ENCODE measurements at regions not wholly inside any gene's neighbourhood (a gene's known extent, or its start where the extent isn't known, plus 50 kb on each side); places are given as distances from the start of the nearest gene placed in this dataset.

DNA sequence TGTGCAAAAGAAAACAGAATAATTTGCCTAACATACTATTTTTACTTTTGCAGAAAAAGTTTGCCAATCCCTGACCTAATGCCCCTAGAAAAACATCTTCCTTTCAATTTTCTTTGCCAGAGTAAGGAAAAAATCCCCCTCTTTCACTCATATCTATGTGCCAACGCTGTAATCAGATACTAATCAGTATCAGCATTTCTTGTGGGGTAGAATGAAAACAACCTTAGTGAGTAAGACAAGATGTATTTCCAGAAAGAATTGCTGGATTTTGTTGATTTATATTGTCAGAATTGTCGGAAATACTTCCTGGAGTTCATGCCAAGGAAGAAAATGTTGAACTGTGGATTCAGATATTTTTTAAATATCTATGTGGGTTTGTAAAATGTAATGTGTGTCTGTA is 1893.8 kb downstream of the NCAM2 start:
- TF ChIP-seq POLR2AphosphoS5 (IDR thresholded peaks at IDR 0.05; ENCODE audit: low read depth, low read length) (no peak), TCF7L2 (IDR thresholded peaks at IDR 0.05; ENCODE audit: low read depth, low read length) (no peak), SIN3A (IDR thresholded peaks at IDR 0.05; ENCODE audit: borderline replicate concordance, insufficient read depth, low read depth, low read length) (no peak)
- TF ChIP-seq, protein P1, sequence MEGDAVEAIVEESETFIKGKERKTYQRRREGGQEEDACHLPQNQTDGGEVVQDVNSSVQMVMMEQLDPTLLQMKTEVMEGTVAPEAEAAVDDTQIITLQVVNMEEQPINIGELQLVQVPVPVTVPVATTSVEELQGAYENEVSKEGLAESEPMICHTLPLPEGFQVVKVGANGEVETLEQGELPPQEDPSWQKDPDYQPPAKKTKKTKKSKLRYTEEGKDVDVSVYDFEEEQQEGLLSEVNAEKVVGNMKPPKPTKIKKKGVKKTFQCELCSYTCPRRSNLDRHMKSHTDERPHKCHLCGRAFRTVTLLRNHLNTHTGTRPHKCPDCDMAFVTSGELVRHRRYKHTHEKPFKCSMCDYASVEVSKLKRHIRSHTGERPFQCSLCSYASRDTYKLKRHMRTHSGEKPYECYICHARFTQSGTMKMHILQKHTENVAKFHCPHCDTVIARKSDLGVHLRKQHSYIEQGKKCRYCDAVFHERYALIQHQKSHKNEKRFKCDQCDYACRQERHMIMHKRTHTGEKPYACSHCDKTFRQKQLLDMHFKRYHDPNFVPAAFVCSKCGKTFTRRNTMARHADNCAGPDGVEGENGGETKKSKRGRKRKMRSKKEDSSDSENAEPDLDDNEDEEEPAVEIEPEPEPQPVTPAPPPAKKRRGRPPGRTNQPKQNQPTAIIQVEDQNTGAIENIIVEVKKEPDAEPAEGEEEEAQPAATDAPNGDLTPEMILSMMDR (IDR thresholded peaks at IDR 0.05): no peak
- TF ChIP-seq, protein P2, sequence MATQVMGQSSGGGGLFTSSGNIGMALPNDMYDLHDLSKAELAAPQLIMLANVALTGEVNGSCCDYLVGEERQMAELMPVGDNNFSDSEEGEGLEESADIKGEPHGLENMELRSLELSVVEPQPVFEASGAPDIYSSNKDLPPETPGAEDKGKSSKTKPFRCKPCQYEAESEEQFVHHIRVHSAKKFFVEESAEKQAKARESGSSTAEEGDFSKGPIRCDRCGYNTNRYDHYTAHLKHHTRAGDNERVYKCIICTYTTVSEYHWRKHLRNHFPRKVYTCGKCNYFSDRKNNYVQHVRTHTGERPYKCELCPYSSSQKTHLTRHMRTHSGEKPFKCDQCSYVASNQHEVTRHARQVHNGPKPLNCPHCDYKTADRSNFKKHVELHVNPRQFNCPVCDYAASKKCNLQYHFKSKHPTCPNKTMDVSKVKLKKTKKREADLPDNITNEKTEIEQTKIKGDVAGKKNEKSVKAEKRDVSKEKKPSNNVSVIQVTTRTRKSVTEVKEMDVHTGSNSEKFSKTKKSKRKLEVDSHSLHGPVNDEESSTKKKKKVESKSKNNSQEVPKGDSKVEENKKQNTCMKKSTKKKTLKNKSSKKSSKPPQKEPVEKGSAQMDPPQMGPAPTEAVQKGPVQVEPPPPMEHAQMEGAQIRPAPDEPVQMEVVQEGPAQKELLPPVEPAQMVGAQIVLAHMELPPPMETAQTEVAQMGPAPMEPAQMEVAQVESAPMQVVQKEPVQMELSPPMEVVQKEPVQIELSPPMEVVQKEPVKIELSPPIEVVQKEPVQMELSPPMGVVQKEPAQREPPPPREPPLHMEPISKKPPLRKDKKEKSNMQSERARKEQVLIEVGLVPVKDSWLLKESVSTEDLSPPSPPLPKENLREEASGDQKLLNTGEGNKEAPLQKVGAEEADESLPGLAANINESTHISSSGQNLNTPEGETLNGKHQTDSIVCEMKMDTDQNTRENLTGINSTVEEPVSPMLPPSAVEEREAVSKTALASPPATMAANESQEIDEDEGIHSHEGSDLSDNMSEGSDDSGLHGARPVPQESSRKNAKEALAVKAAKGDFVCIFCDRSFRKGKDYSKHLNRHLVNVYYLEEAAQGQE (IDR thresholded peaks at IDR 0.05; ENCODE audit: insufficient read depth in 1 of 2, low read depth in 2 of 2, low read length in 1 of 2): no peak

Data from Panc1 (cell line).